ENCODE measurements at regions not wholly inside any gene's neighbourhood (a gene's known extent, or its start where the extent isn't known, plus 50 kb on each side); places are given as distances from the start of the nearest gene placed in this dataset.
"Not testable (repeated sequence)": the region's sequence is repeated elsewhere in the genome, so short reads cannot be mapped to it uniquely, and the experiment has no call there.

DNA sequence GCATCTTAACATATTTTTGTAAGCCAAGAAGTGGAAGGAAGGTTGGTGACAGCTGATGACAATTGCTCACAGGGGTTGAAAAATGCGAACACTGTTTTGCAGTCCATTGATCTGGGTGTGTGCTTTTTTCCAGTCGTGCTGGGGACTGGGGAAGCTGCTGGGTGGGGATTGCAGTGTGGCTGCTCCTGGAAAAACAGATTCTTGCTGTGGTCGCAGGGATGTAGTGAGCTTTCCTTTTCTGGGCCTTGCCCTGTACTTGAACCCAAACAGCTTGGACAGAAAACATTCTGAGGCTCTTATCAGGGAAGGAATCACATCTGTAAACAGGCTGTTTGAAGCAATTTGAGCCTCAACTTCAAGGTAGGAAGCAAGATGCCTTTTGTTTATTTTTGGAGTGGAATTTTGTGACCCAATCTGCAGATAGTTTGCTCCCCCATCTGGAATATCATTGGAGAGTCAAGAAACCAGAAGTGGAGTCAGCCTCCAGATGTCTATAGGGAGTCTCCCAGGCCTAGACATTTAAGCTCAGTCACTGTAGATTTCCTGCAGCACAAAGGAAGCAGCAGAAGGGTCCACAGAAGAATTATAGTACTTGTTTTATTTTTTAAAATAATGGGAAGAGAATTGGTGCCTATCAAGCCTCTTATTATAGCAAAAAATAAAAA, 279.2 kb upstream of the FERMT1 start:
- no peak for DNase-seq

- DNase-seq, result no peak
Observed at GRCh38 chr20:6397115-6397514, 274.3 kb upstream of the FERMT1 start.

GRCh38 chr20:6395695-6396094, 272.9 kb upstream of the FERMT1 start:
- no peak for DNase-seq

DNA sequence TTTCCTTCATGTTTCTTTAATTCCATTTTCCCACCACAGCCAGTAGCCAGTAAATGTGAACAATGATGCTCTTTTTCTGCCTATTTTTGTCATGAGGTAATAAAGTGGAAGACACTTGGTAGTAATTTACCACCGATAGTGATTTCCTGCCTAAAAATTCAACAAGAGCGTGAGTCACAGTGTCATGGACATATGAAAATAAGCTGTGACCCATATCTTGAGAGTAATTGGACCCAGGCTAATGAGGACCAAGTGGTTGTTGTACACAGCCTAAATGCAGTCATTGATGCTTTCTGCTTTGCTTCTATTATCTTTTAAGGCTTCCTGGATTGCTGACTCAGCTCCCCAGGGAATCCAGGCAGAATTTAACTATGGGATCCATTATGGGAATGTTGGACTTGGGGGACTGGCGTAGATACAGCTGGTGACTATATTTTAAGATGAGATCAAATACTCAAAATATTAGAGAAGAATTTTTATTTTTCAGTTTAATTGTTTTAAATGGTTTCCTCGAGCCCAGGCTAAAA, 265.9 kb upstream of the FERMT1 start:
- DNase-seq, result no peak

- DNase-seq, result no peak
Observed at GRCh38 chr20:6384956-6385486, 262.2 kb upstream of the FERMT1 start.

DNA sequence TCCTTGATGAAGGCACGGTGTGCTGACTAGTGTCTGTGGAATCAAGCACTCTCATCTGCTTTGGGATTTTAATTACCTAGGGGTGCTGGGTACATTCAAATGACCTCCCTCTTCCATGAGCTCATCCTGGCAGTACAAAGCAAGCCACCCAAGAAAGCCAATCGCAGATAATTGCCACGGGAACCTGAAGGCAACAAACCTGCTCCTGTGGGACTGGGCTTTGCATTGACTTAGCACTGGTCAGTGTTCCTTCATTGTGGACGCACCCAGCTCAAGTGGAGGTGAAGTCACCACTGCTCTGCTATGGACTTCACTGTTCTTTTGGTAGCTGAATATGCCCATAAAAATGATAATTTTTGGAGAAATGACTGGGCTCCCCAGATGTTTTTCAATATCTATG, 261.6 kb upstream of the FERMT1 start:
- DNase-seq, result no peak

DNA sequence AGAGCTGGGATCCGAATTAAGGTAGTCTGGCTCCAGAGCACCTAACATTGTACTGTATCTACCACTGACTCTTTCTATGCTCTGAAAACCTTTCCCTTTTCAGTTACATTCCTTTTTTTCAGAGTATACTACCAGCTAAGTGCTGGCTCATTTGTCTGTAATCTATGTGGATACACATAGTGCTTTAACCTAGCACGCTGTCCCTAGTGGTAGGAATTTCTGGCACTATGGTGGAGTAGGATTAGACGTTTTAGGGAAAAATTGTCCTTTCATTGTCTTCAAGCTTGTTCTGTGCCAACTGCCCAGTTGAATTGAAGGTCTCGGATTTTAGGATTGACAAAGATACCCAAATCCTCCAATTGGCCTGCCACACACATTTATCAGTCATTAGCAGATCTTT, 259.1 kb upstream of the FERMT1 start:
- no peak for DNase-seq

DNA sequence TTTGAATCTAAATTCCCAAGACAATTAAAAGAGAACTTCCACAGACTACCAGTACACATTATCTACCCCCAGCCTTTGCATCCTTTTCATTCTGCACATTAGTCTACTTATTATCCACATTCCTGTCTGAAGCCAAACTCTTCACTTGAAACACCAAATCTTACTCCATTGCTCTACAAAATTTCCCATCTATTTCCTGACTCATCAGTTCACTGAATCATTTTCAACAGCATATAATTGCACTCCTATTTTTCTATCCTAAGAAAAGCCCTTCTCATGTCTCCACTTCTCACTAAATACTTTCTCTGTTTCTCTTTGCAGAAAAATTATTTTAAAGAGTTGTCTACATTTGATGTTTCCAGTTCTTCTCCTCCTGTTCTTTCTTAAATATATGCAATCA, 239.4 kb upstream of the FERMT1 start:
- DNase-seq, result no peak

DNA sequence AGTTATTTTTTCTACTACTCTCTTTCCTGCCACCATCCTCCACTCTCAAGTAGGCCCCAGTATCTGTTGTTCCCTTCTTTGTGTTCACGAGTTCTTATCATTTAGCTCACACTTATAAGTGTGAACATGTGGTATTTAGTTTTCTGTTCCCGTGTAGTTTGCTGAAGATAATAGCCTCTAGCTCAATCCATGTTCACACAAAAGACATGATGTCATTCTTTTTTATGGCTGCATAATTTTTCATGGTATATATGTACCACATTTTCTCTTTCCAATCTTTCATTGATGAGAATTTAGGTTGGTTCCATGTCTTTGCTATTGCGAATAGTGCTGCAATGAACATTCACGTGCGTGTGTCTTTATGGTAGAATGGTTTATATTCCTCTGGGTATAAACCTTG, 237.9 kb upstream of the FERMT1 start:
- no peak for DNase-seq

GRCh38 chr20:6355754-6356451, 233.1 kb upstream of the FERMT1 start:
- no peak for DNase-seq

- no peak for DNase-seq
Observed at GRCh38 chr20:6348908-6349307, 226.1 kb upstream of the FERMT1 start.

- no peak for DNase-seq
Observed at GRCh38 chr20:6347916-6348315, 225.1 kb upstream of the FERMT1 start.

DNA sequence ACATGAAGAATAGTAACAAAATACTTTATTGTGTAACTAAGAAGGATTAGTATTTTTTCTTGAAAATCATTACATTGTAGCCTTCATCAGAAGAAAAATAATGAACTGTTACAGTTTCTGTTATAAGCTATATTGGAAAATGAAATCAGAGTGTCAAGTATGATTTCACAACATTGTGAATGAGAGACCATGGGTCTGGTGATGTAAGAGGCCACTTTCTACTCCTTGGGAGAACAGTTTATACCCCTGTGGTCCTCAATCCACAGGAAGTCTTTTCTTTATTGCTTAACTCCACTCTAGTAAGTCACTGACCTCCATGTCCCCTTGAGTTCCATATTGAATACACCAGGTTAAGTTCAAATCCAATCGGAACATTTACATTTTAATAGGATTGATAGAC, 218.7 kb upstream of the FERMT1 start:
- DNase-seq, result no peak

DNA sequence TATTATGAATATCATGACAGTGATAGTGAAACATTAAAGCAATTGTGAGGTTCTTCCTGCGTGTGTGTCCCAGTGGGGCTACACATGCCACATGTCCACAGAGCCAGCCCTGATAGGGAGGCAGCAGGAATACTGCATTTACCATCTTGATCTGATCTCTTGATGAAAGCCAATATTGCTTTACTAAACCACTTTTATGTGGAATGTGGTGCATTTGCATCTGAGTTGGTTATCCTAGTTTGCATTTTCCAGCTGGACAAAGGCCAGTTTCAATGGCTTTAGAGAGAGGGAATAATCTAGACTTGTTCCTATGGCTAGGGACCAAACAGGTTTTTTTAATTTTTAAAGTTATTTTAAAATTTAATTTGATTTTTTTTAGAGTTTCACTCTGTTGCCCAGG, 216.3 kb upstream of the FERMT1 start:
- DNase-seq, result no peak

DNA sequence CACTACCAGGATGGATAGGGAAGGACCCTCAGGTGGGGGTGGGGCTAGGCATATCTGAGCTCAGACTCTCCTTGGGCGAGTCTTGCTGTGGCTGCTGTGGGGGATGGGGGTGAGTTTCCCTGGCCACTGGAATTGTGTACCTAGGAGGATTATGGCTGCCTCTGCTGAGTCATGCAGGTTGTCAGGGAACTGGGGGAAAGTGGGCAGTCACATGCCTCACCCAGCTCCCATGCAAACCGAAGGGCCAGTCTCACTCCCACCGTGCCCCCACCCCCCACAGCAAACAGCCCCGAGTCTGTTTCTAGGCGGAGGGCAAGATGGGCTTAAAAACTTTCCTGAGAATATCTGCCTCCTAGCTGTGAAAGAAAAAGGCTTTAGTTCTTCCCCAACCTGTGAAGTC, 210.3 kb upstream of the FERMT1 start:
- DNase-seq, result no peak

DNA sequence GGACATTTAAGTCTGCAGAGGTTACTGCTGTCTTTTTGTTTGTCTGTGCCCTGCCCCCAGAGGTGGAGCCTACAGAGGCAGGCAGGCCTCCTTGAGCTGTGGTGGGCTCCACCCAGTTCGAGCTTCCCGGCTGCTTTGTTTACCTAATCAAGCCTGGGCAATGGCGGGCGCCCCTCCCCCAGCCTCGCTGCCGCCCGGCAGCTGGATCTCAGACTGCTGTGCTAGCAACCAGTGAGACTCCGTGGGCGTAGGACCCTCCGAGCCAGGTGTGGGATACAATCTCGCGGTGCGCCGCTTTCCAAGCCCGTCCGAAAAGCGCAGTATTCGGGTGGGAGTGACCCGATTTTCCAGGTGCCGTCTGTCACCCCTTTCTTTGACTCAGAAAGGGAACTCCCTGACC, 198.4 kb upstream of the FERMT1 start:
- not testable (repeated sequence) for DNase-seq

- no peak for DNase-seq
Observed at GRCh38 chr20:6311841-6312655, 189.2 kb upstream of the FERMT1 start.

GRCh38 chr20:6311097-6311496, 188.3 kb upstream of the FERMT1 start:
- DNase-seq, result no peak

- DNase-seq, result no peak
Observed at GRCh38 chr20:6305536-6305935, 182.7 kb upstream of the FERMT1 start.

DNA sequence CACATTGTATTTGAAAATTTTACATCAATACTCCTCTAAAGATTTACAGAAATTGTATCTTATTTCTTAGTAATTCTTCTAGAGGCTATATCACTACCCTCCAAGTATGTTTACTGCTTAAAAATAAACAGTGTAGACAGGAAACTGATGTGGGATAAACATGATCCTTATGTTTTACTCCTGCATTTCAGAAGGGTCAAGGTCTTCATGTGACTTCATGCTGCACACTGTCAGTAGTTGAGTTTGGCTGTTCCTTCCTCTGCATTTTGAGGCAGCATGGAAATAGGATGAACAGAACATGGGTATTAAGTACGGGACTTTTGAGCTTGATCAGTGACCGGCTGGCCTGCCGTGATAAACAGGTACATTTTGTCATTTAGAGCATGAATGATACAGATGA, 179.2 kb upstream of the FERMT1 start:
- DNase-seq, result no peak

DNA sequence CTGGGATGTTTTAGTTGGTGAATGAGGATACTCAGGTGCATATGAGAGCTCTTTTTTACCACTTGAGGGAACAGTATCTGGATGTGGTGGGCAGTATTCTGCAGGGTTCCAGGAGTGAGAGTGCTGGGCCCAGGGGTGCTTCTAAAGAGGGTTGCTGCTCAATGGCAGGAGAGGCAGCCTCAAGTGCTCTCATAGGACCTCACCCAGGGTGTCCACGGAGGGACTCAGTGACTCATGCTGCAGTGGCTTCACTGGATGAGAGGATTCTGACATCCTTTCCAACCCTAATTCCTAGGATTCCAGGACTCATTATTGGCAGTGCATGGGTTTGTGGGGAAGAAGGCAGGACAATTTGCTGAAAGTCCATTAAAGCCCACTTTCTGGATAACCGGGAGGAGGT, 176.6 kb upstream of the FERMT1 start:
- no peak for DNase-seq

GRCh38 chr20:6298049-6298448, 175.2 kb upstream of the FERMT1 start:
- no peak for DNase-seq

- no peak for DNase-seq
Observed at GRCh38 chr20:6295867-6296256, 173.0 kb upstream of the FERMT1 start.

All from activated CD4-positive, alpha-beta T cell treated with anti-CD3 and anti-CD28 coated beads, Interleukin-2, Interleukin-6, amounts not matched to agents 100 ng/mL and 50 ng/mL, durations not matched to agents 16 hours and 8 hours (primary cell).